Uterus (tissue), 2 donors: ENCODE measurements at regions not wholly inside any gene's neighbourhood (a gene's known extent, or its start where the extent isn't known, plus 50 kb on each side); places are given as distances from the start of the nearest gene placed in this dataset.

ENCODE experiments used
- POLR2A ChIP-seq, 2 donors: fragments of 450-650 bp; IDR thresholded peaks; one replicate each; pipeline ENCODE4 v1.6.1; 2016; ENCODE audit warnings: antibody characterized with exemption in 2 of 2, mild to moderate bottlenecking in 1 of 2, moderate library complexity in 1 of 2
- TF ChIP-seq, protein P1 (sequence below), 4 experiments: fragments of 200-600 bp in 2 of 4; fragments of 450-650 bp in 2 of 4; sonication (generic) in 2 of 4; IDR thresholded peaks; one replicate each; pipeline ENCODE4 v1.5.1; 2016 to 2019; ENCODE audit warnings: antibody characterized with exemption in 4 of 4, mild to moderate bottlenecking in 2 of 4, moderate library complexity in 1 of 4

DNA sequence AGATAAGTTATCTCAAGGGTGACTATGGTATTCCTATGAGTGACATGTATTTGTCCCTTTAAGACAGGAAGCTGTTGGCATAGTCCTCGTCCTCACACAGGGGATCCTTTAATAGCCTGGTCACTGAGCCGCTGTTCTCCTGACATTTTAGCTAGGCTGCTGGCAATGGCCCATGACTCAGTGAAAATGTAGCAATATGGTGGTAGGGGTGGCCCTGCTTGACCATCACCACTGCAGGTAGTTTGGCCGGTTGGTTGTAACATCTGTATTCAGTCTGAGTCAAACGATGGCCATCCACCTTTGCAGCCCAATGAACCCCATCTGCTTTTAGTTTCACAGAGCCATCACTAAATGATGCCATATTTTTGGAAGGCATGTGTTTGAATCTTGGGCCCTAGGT lies 110.1 kb upstream of the RAB18 start:
- TF ChIP-seq, protein P1, sequence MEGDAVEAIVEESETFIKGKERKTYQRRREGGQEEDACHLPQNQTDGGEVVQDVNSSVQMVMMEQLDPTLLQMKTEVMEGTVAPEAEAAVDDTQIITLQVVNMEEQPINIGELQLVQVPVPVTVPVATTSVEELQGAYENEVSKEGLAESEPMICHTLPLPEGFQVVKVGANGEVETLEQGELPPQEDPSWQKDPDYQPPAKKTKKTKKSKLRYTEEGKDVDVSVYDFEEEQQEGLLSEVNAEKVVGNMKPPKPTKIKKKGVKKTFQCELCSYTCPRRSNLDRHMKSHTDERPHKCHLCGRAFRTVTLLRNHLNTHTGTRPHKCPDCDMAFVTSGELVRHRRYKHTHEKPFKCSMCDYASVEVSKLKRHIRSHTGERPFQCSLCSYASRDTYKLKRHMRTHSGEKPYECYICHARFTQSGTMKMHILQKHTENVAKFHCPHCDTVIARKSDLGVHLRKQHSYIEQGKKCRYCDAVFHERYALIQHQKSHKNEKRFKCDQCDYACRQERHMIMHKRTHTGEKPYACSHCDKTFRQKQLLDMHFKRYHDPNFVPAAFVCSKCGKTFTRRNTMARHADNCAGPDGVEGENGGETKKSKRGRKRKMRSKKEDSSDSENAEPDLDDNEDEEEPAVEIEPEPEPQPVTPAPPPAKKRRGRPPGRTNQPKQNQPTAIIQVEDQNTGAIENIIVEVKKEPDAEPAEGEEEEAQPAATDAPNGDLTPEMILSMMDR (IDR thresholded peaks at IDR 0.05): no peak
- no peak for TF ChIP-seq POLR2A (IDR thresholded peaks at IDR 0.05)
